SH-SY5Y (cell line): ENCODE measurements at regions not wholly inside any gene's neighbourhood (a gene's known extent, or its start where the extent isn't known, plus 50 kb on each side); places are given as distances from the start of the nearest gene placed in this dataset.

ENCODE experiments used
- GATA2 ChIP-seq: IDR thresholded peaks from 2 replicates; pipeline ENCODE4 v1.6.1; 2011; ENCODE audit warnings: mild to moderate bottlenecking, low read depth, low read length
- GATA3 ChIP-seq: IDR thresholded peaks from 2 replicates; pipeline ENCODE4 v1.6.1; 2011; ENCODE audit warnings: low read depth, mild to moderate bottlenecking, low read length, moderate library complexity

GRCh38 chr5:101585366-101585765 is 682.3 kb upstream of the ST8SIA4 start:
- TF ChIP-seq GATA2 (no peak), GATA3 (no peak)
